ENCODE measurements at regions not wholly inside any gene's neighbourhood (a gene's known extent, or its start where the extent isn't known, plus 50 kb on each side); places are given as distances from the start of the nearest gene placed in this dataset.

DNA sequence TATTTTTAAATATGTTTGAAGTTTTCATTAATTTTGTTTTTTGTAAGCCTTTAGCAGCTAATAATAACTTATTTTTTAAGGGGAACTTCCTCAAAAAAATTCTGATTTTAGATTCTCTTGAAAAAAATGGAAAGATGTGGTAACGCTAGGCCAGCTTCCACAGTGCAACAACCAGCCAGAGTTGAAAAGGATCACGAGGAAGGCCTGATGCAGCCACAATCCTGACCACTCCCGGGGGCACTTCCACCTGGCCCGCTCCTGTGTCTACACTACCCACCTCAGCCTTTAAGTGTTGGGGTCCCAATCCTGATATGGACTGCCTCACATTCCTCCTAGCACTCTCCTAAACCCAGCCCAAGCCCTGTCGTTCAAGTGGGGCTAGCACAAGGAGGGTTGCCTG, 101.1 kb downstream of the TMEM17 start:
- Histone ChIP-seq H3K18ac (ENCODE audit: low read depth, low read length) (no peak overlapping the region), H2AK5ac (ENCODE audit: low read depth, low read length) (no peak overlapping the region), H3K79me1 (ENCODE audit: low read depth in 1 of 2, low read length in 2 of 2) (no peaks in the 10 kb centered on the region), H3K23ac (ENCODE audit: low read depth, low read length) (no peak overlapping the region), H3K9me3 (ENCODE audit: control insufficient read depth, insufficient read depth, low read length) (no peaks in the 10 kb centered on the region), H3K4ac (ENCODE audit: low read depth, low read length) (no peak overlapping the region), H4K20me1 (ENCODE audit: insufficient read depth, low read length) (no peaks in the 10 kb centered on the region), H4K8ac (ENCODE audit: low read depth in 2 of 2, low read length in 2 of 2) (no peak overlapping the region), H3K27me3 (ENCODE audit: control insufficient read depth, insufficient read depth, low read length) (peaks cover 4% of the 10 kb centered on the region), H3K4me1 (ENCODE audit: control insufficient read depth, insufficient read depth, low read length) (no peaks in the 10 kb centered on the region), H4K5ac (ENCODE audit: low read depth, low read length) (no peak overlapping the region), H3K9ac (ENCODE audit: low read depth, low read length) (no peak overlapping the region), H3K9me1 (ENCODE audit: insufficient read depth, low read length) (no peaks in the 10 kb centered on the region), H2BK120ac (ENCODE audit: low read depth, low read length) (no peak overlapping the region), H3K36me3 (ENCODE audit: control insufficient read depth, insufficient read depth, low read length) (no peaks in the 10 kb centered on the region), H3K4me2 (ENCODE audit: low read depth, low read length) (no peak overlapping the region), H3K56ac (ENCODE audit: extremely low read depth, insufficient read depth, low read length) (no peak overlapping the region), H4K91ac (ENCODE audit: insufficient read depth, low read depth, low read length) (no peak overlapping the region), H3K4me3 (ENCODE audit: insufficient read depth, low read depth, low read length) (no peak overlapping the region), H2AK9ac (replicated peaks; ENCODE audit: low read depth, low read length, poor library complexity) (no peak overlapping the region), H2AFZ (replicated peaks; ENCODE audit: low read length, poor library complexity) (peak overlapping the region; percentile 66), H2BK20ac (ENCODE audit: low read depth, low read length) (no peak overlapping the region), H3K27ac (ENCODE audit: insufficient read depth, low read length) (no peak overlapping the region), H2BK15ac (ENCODE audit: low read depth, low read length) (no peak overlapping the region), H2BK5ac (ENCODE audit: low read depth, low read length, poor library complexity, severe bottlenecking) (no peak overlapping the region), H3K14ac (replicated peaks; ENCODE audit: low read depth, low read length) (no peak overlapping the region)
- TF ChIP-seq FOS (IDR thresholded peaks at IDR 0.05; ENCODE audit: low read depth, low read length): no peak
- TF ChIP-seq CHD1 (IDR thresholded peaks at IDR 0.05; ENCODE audit: low read depth, low read length): no peak
- TF ChIP-seq, protein P1, sequence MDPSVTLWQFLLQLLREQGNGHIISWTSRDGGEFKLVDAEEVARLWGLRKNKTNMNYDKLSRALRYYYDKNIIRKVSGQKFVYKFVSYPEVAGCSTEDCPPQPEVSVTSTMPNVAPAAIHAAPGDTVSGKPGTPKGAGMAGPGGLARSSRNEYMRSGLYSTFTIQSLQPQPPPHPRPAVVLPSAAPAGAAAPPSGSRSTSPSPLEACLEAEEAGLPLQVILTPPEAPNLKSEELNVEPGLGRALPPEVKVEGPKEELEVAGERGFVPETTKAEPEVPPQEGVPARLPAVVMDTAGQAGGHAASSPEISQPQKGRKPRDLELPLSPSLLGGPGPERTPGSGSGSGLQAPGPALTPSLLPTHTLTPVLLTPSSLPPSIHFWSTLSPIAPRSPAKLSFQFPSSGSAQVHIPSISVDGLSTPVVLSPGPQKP (IDR thresholded peaks at IDR 0.05; ENCODE audit: borderline replicate concordance, low read depth, low read length): no peak
- TF ChIP-seq RFX5 (IDR thresholded peaks at IDR 0.05; ENCODE audit: low read depth, low read length): no peak
- no peak for TF ChIP-seq RAD21 (IDR thresholded peaks at IDR 0.05; ENCODE audit: low read length)
- TF ChIP-seq CEBPB (IDR thresholded peaks at IDR 0.05; ENCODE audit: low read depth, low read length): no peak
- TF ChIP-seq MAFK (IDR thresholded peaks at IDR 0.05; ENCODE audit: low read depth, low read length): no peak
- TF ChIP-seq MAZ (IDR thresholded peaks at IDR 0.05; ENCODE audit: borderline replicate concordance, low read depth, low read length): no peak
- TF ChIP-seq SMC3 (IDR thresholded peaks at IDR 0.05; ENCODE audit: low read depth, low read length): no peak
- TF ChIP-seq, protein P2, sequence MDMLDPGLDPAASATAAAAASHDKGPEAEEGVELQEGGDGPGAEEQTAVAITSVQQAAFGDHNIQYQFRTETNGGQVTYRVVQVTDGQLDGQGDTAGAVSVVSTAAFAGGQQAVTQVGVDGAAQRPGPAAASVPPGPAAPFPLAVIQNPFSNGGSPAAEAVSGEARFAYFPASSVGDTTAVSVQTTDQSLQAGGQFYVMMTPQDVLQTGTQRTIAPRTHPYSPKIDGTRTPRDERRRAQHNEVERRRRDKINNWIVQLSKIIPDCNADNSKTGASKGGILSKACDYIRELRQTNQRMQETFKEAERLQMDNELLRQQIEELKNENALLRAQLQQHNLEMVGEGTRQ (IDR thresholded peaks at IDR 0.05; ENCODE audit: low read depth, low read length): no peak
- no peak for TF ChIP-seq MXI1 (IDR thresholded peaks at IDR 0.05; ENCODE audit: borderline replicate concordance, low read depth, low read length)
- TF ChIP-seq POLR2A (IDR thresholded peaks at IDR 0.05; ENCODE audit: low read depth, low read length): no peak
- TF ChIP-seq NFE2L2 (IDR thresholded peaks at IDR 0.05; ENCODE audit: low read depth, low read length): no peak
- TF ChIP-seq, protein P3, sequence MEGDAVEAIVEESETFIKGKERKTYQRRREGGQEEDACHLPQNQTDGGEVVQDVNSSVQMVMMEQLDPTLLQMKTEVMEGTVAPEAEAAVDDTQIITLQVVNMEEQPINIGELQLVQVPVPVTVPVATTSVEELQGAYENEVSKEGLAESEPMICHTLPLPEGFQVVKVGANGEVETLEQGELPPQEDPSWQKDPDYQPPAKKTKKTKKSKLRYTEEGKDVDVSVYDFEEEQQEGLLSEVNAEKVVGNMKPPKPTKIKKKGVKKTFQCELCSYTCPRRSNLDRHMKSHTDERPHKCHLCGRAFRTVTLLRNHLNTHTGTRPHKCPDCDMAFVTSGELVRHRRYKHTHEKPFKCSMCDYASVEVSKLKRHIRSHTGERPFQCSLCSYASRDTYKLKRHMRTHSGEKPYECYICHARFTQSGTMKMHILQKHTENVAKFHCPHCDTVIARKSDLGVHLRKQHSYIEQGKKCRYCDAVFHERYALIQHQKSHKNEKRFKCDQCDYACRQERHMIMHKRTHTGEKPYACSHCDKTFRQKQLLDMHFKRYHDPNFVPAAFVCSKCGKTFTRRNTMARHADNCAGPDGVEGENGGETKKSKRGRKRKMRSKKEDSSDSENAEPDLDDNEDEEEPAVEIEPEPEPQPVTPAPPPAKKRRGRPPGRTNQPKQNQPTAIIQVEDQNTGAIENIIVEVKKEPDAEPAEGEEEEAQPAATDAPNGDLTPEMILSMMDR (conservative IDR thresholded peaks at IDR 0.05; ENCODE audit: low read depth, low read length): no peak
- no peak for TF ChIP-seq BHLHE40 (IDR thresholded peaks at IDR 0.05; ENCODE audit: low read depth, low read length)
- TF ChIP-seq RCOR1 (IDR thresholded peaks at IDR 0.05; ENCODE audit: insufficient replicate concordance, low read length): no peak
- CTCF ChIA-PET: interaction anchor here (0.7 kb wide), 1 partner anchor 19 kb away, joined by 3 read pairs; no protein-coding TSS in a partner anchor
- no TSS peak for BruUV-seq (replicated peaks)
- dilution Hi-C loops (cut with HindIII; ENCODE audit: low sequenced_read_pairs, unreplicated experiment) (no loop called here), intact Hi-C loops (cut with micrococcal nuclease) (no loop called here), in situ Hi-C loops (cut with MboI; ENCODE audit: low sequenced_read_pairs) (no loop called here)
- POLR2A ChIA-PET (ENCODE audit: unreplicated experiment): no interaction called here
- no peak for DNase-seq
- no peak for ATAC-seq (ENCODE audit: low read depth)
- WGBS, 2 experiments (ENCODE audit: extremely low coverage in 2 of 2, insufficient read length in 1 of 2): 100% methylated on average over 1 of the region's 5 CpGs; no CpG with 5 or more reads in 1 of the 2 experiments

Measured in IMR-90 (cell line).